ENCODE measurements at regions not wholly inside any gene's neighbourhood (a gene's known extent, or its start where the extent isn't known, plus 50 kb on each side); places are given as distances from the start of the nearest gene placed in this dataset.

- Histone ChIP-seq H3K27ac (ENCODE audit: low read depth, low read length, poor library complexity, severe bottlenecking) (no peak overlapping the region), H3F3A (ENCODE audit: insufficient read depth, low read length) (no peaks in the 10 kb centered on the region), H3K4me2 (ENCODE audit: low read length) (no peak overlapping the region), H3K9me3 (ENCODE audit: low read length) (no peaks in the 10 kb centered on the region), H4K20me1 (ENCODE audit: insufficient read depth, low read length) (no peaks in the 10 kb centered on the region), H3K36me3 (ENCODE audit: insufficient read depth, low read length) (no peaks in the 10 kb centered on the region), H3K4me3 (ENCODE audit: low read depth, low read length, poor library complexity, severe bottlenecking) (no peak overlapping the region), H2AFZ (ENCODE audit: low read length) (no peak overlapping the region), H3K9me2 (ENCODE audit: low read depth, low read length) (no peaks in the 10 kb centered on the region), H3K4me1 (ENCODE audit: insufficient read depth, low read length, severe bottlenecking) (no peaks in the 10 kb centered on the region), H3K9ac (ENCODE audit: low read length) (no peak overlapping the region), H3K79me2 (ENCODE audit: insufficient read depth, low read length) (no peaks in the 10 kb centered on the region), H3K27me3 (ENCODE audit: insufficient read depth, low read length) (no peaks in the 10 kb centered on the region)
- TF ChIP-seq CTCF (IDR thresholded peaks at IDR 0.05; ENCODE audit: low read length) (no peak), EZH2 (IDR thresholded peaks at IDR 0.05; ENCODE audit: borderline replicate concordance, low read length) (no peak)
Observed at GRCh38 chr17:73980517-73980916, 223.0 kb upstream of the RPL38 start.

GRCh38 chr17:73982871-73983270 lies 220.6 kb upstream of the RPL38 start:
- H3K9me2 ChIP-seq (ENCODE audit: low read depth, low read length): no peaks in the 10 kb centered on the region
- no peak overlapping the region for H2AFZ ChIP-seq (ENCODE audit: low read length)
- H3K9ac ChIP-seq (ENCODE audit: low read length): no peak overlapping the region
- no peaks in the 10 kb centered on the region for H3F3A ChIP-seq (ENCODE audit: insufficient read depth, low read length)
- H3K79me2 ChIP-seq (ENCODE audit: insufficient read depth, low read length): no peaks in the 10 kb centered on the region
- H3K27me3 ChIP-seq (ENCODE audit: insufficient read depth, low read length): 0 out of 2 replicates have a peak, but pooled peaks cover 4% of the 10 kb centered on the region
- TF ChIP-seq CTCF (IDR thresholded peaks at IDR 0.05; ENCODE audit: low read length): no peak
- TF ChIP-seq EZH2 (IDR thresholded peaks at IDR 0.05; ENCODE audit: borderline replicate concordance, low read length): no peak
- H3K9me3 ChIP-seq (ENCODE audit: low read length): no peaks in the 10 kb centered on the region
- H4K20me1 ChIP-seq (ENCODE audit: insufficient read depth, low read length): no peaks in the 10 kb centered on the region
- no peaks in the 10 kb centered on the region for H3K36me3 ChIP-seq (ENCODE audit: insufficient read depth, low read length)
- H3K4me2 ChIP-seq (ENCODE audit: low read length): no peak overlapping the region
- no peak overlapping the region for H3K4me3 ChIP-seq (ENCODE audit: low read depth, low read length, poor library complexity, severe bottlenecking)
- no peaks in the 10 kb centered on the region for H3K4me1 ChIP-seq (ENCODE audit: insufficient read depth, low read length, severe bottlenecking)
- H3K27ac ChIP-seq (ENCODE audit: low read depth, low read length, poor library complexity, severe bottlenecking): no peak overlapping the region

GRCh38 chr17:73983621-73984400 lies 219.7 kb upstream of the RPL38 start:
- Histone ChIP-seq H4K20me1 (ENCODE audit: insufficient read depth, low read length) (no peaks in the 10 kb centered on the region), H3K4me2 (ENCODE audit: low read length) (no peak overlapping the region), H3K27me3 (ENCODE audit: insufficient read depth, low read length) (0 out of 2 replicates have a peak, but pooled peaks cover 4% of the 10 kb centered on the region), H3K4me3 (ENCODE audit: low read depth, low read length, poor library complexity, severe bottlenecking) (no peak overlapping the region), H3K4me1 (ENCODE audit: insufficient read depth, low read length, severe bottlenecking) (no peaks in the 10 kb centered on the region), H3K9me3 (ENCODE audit: low read length) (no peaks in the 10 kb centered on the region), H3K36me3 (ENCODE audit: insufficient read depth, low read length) (no peaks in the 10 kb centered on the region), H3K9ac (ENCODE audit: low read length) (no peak overlapping the region), H3K9me2 (ENCODE audit: low read depth, low read length) (no peaks in the 10 kb centered on the region), H3K79me2 (ENCODE audit: insufficient read depth, low read length) (no peaks in the 10 kb centered on the region), H2AFZ (ENCODE audit: low read length) (no peak overlapping the region), H3K27ac (ENCODE audit: low read depth, low read length, poor library complexity, severe bottlenecking) (no peak overlapping the region), H3F3A (ENCODE audit: insufficient read depth, low read length) (no peaks in the 10 kb centered on the region)
- TF ChIP-seq EZH2 (IDR thresholded peaks at IDR 0.05; ENCODE audit: borderline replicate concordance, low read length): no peak
- TF ChIP-seq CTCF (IDR thresholded peaks at IDR 0.05; ENCODE audit: low read length): no peak

All from OCI-LY1 (cell line).